Smooth muscle cell (in vitro differentiated cells): ENCODE measurements at regions not wholly inside any gene's neighbourhood (a gene's known extent, or its start where the extent isn't known, plus 50 kb on each side); places are given as distances from the start of the nearest gene placed in this dataset.

Experiments used
- DNase-seq: peaks from one replicate; lab custom pipeline; 2025; ENCODE audit not compliant: unreplicated experiment; lab: John Stamatoyannopoulos, UW
- H2AFZ ChIP-seq: fragments of 200-600 bp; sonication (generic); 2 replicates; pipeline ENCODE4 v1.6.0; 2016; ENCODE audit warnings: antibody characterized with exemption, low read depth, mild to moderate bottlenecking
- H3F3A ChIP-seq: fragments of 200-600 bp; sonication (generic); 2 replicates; pipeline ENCODE4 v1.6.0; 2017; ENCODE audit warnings: antibody characterized with exemption, low read depth
- H3K27ac ChIP-seq: fragments of 200-600 bp; sonication (generic); 2 replicates; pipeline ENCODE4 v1.5.1; 2016; ENCODE audit warnings: low read depth, mild to moderate bottlenecking
- H3K27me3 ChIP-seq: fragments of 200-600 bp; sonication (generic); 2 replicates; pipeline ENCODE4 v1.6.1; 2016; ENCODE audit warnings: low read depth, mild to moderate bottlenecking
- H3K36me3 ChIP-seq: fragments of 200-600 bp; sonication (generic); 2 replicates; pipeline ENCODE4 v1.5.1; 2016; ENCODE audit warnings: low read depth
- H3K4me1 ChIP-seq: fragments of 200-600 bp; sonication (generic); 2 replicates; pipeline ENCODE4 v1.5.1; 2016; ENCODE audit warnings: low read depth
- H3K4me2 ChIP-seq: fragments of 200-600 bp; sonication (generic); 2 replicates; pipeline ENCODE4 v1.6.0; 2016; ENCODE audit warnings: mild to moderate bottlenecking
- H3K4me3 ChIP-seq: fragments of 200-600 bp; sonication (generic); 2 replicates; pipeline ENCODE4 v1.5.1; 2016; ENCODE audit warnings: mild to moderate bottlenecking
- H3K79me2 ChIP-seq: fragments of 200-600 bp; sonication (generic); 2 replicates; pipeline ENCODE4 v1.6.0; 2016; ENCODE audit warnings: low read depth, mild to moderate bottlenecking
- H3K9ac ChIP-seq: fragments of 200-600 bp; sonication (generic); 2 replicates; pipeline ENCODE4 v1.6.0; 2016; ENCODE audit warnings: low read depth
- H3K9me3 ChIP-seq: fragments of 200-600 bp; sonication (generic); replicated peaks from 2 replicates; pipeline ENCODE4 v1.5.1; 2016; ENCODE audit warnings: low read depth
- H4K20me1 ChIP-seq: fragments of 200-600 bp; sonication (generic); 2 replicates; pipeline ENCODE4 v1.6.0; 2016; ENCODE audit warnings: low read depth
- WGBS: methylation state at CpG from one replicate; pipeline ENCODE4 v1.1.7; 2016; ENCODE audit warnings: low lambda C conversion rate; 5-methylcytosine and 5-hydroxymethylcytosine counted together
- TF ChIP-seq, protein P1 (sequence below): fragments of 200-600 bp; sonication (generic); IDR thresholded peaks from 2 replicates; pipeline ENCODE4 v1.5.1; 2017; ENCODE audit warnings: borderline replicate concordance, mild to moderate bottlenecking, antibody characterized with exemption; ENCODE audit not compliant: insufficient read depth, poor library complexity, severe bottlenecking

DNA sequence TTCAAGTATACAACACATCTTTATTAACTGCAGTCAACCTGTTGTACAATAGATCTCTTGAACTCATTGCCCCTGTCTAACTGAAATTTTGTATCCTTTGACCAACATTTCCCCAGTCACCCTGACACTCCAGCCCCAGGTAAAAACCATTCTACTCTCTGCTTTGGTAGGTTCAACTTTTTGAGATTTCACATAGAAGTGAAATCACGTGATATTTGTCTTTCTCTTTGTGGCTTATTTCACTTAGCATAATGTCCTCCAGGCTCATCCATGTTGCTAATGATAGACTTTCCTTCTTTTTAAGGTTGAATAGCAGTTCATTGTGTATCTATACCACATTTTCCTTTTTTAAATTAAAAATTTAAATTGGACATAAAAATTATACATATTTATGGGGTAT lies 126.5 kb upstream of the MAN2A1 start:
- Histone ChIP-seq H3K9ac (no peak overlapping the region), H4K20me1 (no peaks in the 10 kb centered on the region), H3K4me1 (no peaks in the 10 kb centered on the region), H3K4me2 (no peak overlapping the region), H3K36me3 (no peaks in the 10 kb centered on the region), H3K4me3 (no peak overlapping the region), H3K27me3 (no peaks in the 10 kb centered on the region), H3K79me2 (no peaks in the 10 kb centered on the region), H3K9me3 (no peaks in the 10 kb centered on the region), H3F3A (no peaks in the 10 kb centered on the region), H2AFZ (no peak overlapping the region), H3K27ac (no peak overlapping the region)
- WGBS = 93% methylated on average over 1 of the region's 1 CpG
- TF ChIP-seq, protein P1, sequence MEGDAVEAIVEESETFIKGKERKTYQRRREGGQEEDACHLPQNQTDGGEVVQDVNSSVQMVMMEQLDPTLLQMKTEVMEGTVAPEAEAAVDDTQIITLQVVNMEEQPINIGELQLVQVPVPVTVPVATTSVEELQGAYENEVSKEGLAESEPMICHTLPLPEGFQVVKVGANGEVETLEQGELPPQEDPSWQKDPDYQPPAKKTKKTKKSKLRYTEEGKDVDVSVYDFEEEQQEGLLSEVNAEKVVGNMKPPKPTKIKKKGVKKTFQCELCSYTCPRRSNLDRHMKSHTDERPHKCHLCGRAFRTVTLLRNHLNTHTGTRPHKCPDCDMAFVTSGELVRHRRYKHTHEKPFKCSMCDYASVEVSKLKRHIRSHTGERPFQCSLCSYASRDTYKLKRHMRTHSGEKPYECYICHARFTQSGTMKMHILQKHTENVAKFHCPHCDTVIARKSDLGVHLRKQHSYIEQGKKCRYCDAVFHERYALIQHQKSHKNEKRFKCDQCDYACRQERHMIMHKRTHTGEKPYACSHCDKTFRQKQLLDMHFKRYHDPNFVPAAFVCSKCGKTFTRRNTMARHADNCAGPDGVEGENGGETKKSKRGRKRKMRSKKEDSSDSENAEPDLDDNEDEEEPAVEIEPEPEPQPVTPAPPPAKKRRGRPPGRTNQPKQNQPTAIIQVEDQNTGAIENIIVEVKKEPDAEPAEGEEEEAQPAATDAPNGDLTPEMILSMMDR = no peak
- DNase-seq = no peak

DNA sequence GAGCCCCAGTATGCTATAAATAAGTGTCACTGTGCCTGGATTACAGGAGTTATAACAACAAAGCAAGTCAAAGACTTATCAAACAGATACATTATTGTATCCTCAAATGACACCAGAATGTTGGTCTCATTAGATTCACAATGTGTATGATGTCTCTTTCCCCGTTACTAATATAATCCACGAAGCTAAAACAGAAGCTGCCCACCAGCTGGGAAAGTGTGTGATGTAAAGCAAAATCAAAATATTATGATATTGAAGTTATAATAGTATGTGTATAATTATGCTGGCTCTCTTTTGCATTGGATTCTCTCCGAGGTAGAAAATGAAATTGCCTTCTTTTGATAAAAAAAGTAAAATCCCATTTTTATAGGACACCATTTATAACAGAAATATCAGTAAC lies 127.3 kb upstream of the MAN2A1 start:
- H3K36me3 ChIP-seq = no peaks in the 10 kb centered on the region
- no peaks in the 10 kb centered on the region for H4K20me1 ChIP-seq
- no peaks in the 10 kb centered on the region for H3K27me3 ChIP-seq
- TF ChIP-seq, protein P1 = no peak
- no peak overlapping the region for H3K4me2 ChIP-seq
- H3K79me2 ChIP-seq = no peaks in the 10 kb centered on the region
- H3K9me3 ChIP-seq = no peaks in the 10 kb centered on the region
- no peak overlapping the region for H2AFZ ChIP-seq
- no peak for DNase-seq
- no peaks in the 10 kb centered on the region for H3F3A ChIP-seq
- no peak overlapping the region for H3K27ac ChIP-seq
- WGBS = 86% methylated on average over 3 of the region's 3 CpGs
- no peak overlapping the region for H3K9ac ChIP-seq
- no peaks in the 10 kb centered on the region for H3K4me1 ChIP-seq
- no peak overlapping the region for H3K4me3 ChIP-seq

DNA sequence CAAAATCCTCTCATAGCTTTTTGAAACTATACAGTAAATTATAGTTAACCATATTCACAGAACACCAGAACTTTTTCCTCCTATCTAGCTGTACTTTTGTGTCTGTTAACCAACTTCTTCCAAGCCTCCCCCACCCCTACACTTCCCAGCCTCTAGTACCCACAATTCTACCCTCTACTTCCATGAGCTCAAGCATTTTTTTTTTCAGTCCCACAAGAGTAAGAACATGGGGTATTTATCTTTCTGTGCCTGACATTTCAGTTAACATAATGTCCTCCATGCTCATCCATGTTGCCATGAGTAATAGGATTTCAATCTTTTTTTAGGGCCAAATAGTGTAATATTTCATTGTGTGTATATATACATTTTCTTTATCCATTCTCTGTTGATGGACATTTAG lies 128.3 kb upstream of the MAN2A1 start:
- H3K27me3 ChIP-seq = no peaks in the 10 kb centered on the region
- no peaks in the 10 kb centered on the region for H4K20me1 ChIP-seq
- TF ChIP-seq, protein P1 = no peak
- H3K9ac ChIP-seq = no peak overlapping the region
- no peak overlapping the region for H2AFZ ChIP-seq
- no peaks in the 10 kb centered on the region for H3F3A ChIP-seq
- no peak overlapping the region for H3K4me2 ChIP-seq
- H3K9me3 ChIP-seq = no peaks in the 10 kb centered on the region
- no peaks in the 10 kb centered on the region for H3K79me2 ChIP-seq
- no peaks in the 10 kb centered on the region for H3K4me1 ChIP-seq
- H3K36me3 ChIP-seq = no peaks in the 10 kb centered on the region
- H3K27ac ChIP-seq = no peak overlapping the region
- no peak for DNase-seq
- no peak overlapping the region for H3K4me3 ChIP-seq

DNA sequence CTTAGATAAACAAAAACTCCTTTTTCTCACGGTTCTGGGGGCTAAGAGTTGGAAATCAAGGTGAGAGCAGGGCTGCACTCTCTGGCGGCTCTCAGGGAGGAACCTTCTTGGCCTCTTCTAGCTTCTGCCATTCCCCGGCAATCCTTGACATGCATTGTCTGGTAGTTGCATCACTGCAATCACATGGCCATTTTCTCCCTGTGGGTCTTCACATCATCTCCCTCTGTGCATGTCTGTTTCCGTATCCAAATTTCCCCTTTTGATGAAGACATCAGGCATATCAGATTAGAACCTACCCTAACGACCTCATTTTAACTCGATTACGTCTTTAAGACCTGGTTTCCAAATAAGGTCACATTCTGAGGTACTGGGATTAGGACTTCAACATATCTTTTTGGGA lies 129.2 kb upstream of the MAN2A1 start:
- Histone ChIP-seq H3K4me2 (no peak overlapping the region), H3K4me3 (no peak overlapping the region), H2AFZ (no peak overlapping the region), H3F3A (no peaks in the 10 kb centered on the region), H3K9ac (no peak overlapping the region), H3K79me2 (no peaks in the 10 kb centered on the region), H3K27me3 (no peaks in the 10 kb centered on the region), H3K36me3 (no peaks in the 10 kb centered on the region), H3K4me1 (no peaks in the 10 kb centered on the region), H4K20me1 (no peaks in the 10 kb centered on the region), H3K9me3 (no peaks in the 10 kb centered on the region), H3K27ac (no peak overlapping the region)
- DNase-seq = no peak
- TF ChIP-seq, protein P1 = no peak
- WGBS = 91% methylated on average over 7 of the region's 7 CpGs
